H1 (cell line): ENCODE measurements at regions not wholly inside any gene's neighbourhood (a gene's known extent, or its start where the extent isn't known, plus 50 kb on each side); places are given as distances from the start of the nearest gene placed in this dataset.

Experiments
- ASH2L ChIP-seq: fragments of 200-600, 300-600 bp; sonication (generic); IDR thresholded peaks from one replicate; pipeline ENCODE4 v1.7.1; 2017; ENCODE audit warnings: low read length
- CBX5 ChIP-seq: fragments of 300-800, 300-1000 bp; sonication (generic); IDR thresholded peaks from 2 replicates; pipeline ENCODE4 v1.7.1; 2016; ENCODE audit warnings: antibody characterized with exemption, low read length, low read depth
- HDAC6 ChIP-seq: IDR thresholded peaks from one replicate; pipeline ENCODE4 v1.7.1; 2012; ENCODE audit warnings: low read depth, mild to moderate bottlenecking, inconsistent platforms, low read length, moderate library complexity
- NANOG ChIP-seq: IDR thresholded peaks from 2 replicates; pipeline ENCODE4 v1.6.1; 2011; ENCODE audit warnings: low read length, low read depth, mild to moderate bottlenecking, inconsistent platforms; ENCODE audit not compliant: insufficient read depth, poor library complexity, severe bottlenecking
- SAP30 ChIP-seq: fragments of 300-600 bp; sonication (generic); IDR thresholded peaks from 2 replicates; pipeline ENCODE4 v1.7.1; 2012; ENCODE audit warnings: low read length, moderate library complexity, mild to moderate bottlenecking, inconsistent platforms; ENCODE audit not compliant: insufficient read depth, insufficient replicate concordance
- SIRT6 ChIP-seq: IDR thresholded peaks from one replicate; pipeline ENCODE4 v1.7.1; 2012; ENCODE audit warnings: low read length, inconsistent platforms
- SP2 ChIP-seq: IDR thresholded peaks from 2 replicates; pipeline ENCODE4 v1.6.1; 2012; ENCODE audit warnings: mild to moderate bottlenecking, low read length, inconsistent platforms
- TF ChIP-seq, protein P1 (sequence below): IDR thresholded peaks from 2 replicates; pipeline ENCODE4 v1.6.1; 2011; ENCODE audit warnings: low read depth, mild to moderate bottlenecking, low read length; ENCODE audit not compliant: insufficient read depth

DNA sequence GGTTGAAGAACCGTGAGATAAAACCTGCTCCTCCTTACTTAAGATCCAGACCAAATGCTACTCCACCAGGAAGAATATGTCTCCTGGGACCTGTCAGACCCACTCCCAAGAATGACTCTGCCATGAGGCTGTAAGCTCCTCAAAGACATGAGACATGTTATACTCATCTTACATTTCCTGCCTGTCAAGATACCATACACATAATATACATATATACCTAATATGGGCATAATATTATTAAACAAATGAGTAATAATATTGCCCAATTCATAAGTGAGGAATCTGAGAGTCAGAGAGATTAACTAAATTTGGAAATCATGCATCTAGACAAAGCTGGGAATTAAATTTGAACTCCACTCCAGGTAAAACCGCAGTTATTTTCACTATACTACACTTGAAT lies 634.9 kb downstream of the LMO4 start (continued):
- no peak for TF ChIP-seq HDAC6
- TF ChIP-seq, protein P1, sequence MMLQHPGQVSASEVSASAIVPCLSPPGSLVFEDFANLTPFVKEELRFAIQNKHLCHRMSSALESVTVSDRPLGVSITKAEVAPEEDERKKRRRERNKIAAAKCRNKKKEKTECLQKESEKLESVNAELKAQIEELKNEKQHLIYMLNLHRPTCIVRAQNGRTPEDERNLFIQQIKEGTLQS: no peak
- no peak for TF ChIP-seq SAP30
- TF ChIP-seq ASH2L: no peak
- TF ChIP-seq SIRT6: no peak
- TF ChIP-seq SP2: no peak
- TF ChIP-seq NANOG: no peak
- TF ChIP-seq CBX5: no peak
